ELR (cell line): ENCODE measurements at regions not wholly inside any gene's neighbourhood (a gene's known extent, or its start where the extent isn't known, plus 50 kb on each side); places are given as distances from the start of the nearest gene placed in this dataset.
"Not testable (repeated sequence)": the region's sequence is repeated elsewhere in the genome, so short reads cannot be mapped to it uniquely, and the experiment has no call there.

Source experiments
- DNase-seq: peaks from one replicate; pipeline ENCODE4 v3.0.0-alpha.2; 2015; ENCODE audit warnings: low read depth

- DNase-seq: peak; percentile 86
These were observed 131.4 kb upstream of the ODAD2 start for GRCh38 chr10:28130267-28130666.

GRCh38 chr10:28127881-28128280 is 129.0 kb upstream of the ODAD2 start:
- peak; percentile 24 for DNase-seq

- peak; percentile 49 for DNase-seq
These were observed 126.8 kb upstream of the ODAD2 start for GRCh38 chr10:28125701-28126100.

GRCh38 chr10:28120795-28121194 is 121.9 kb upstream of the ODAD2 start:
- no peak for DNase-seq

GRCh38 chr10:28120043-28120749 is 121.3 kb upstream of the ODAD2 start:
- DNase-seq: no peak

- DNase-seq: no peak
These were observed 120.2 kb upstream of the ODAD2 start for GRCh38 chr10:28118985-28119628.

- no peak for DNase-seq
These were observed 114.3 kb upstream of the ODAD2 start for GRCh38 chr10:28113202-28113601.

GRCh38 chr10:28111712-28112111 is 112.8 kb upstream of the ODAD2 start:
- DNase-seq: peak; percentile 73

- no peak for DNase-seq
These were observed 106.7 kb upstream of the ODAD2 start for GRCh38 chr10:28105561-28105960.

GRCh38 chr10:28097633-28098032 is 98.8 kb upstream of the ODAD2 start:
- DNase-seq: no peak

- DNase-seq: peak; percentile 23
These were observed 97.0 kb upstream of the ODAD2 start for GRCh38 chr10:28095791-28096378.

- DNase-seq: no peak
These were observed 95.2 kb upstream of the ODAD2 start for GRCh38 chr10:28094121-28094520.

GRCh38 chr10:28091913-28092312 is 93.0 kb upstream of the ODAD2 start:
- peak; percentile 43 for DNase-seq

- DNase-seq: no peak
These were observed 91.6 kb upstream of the ODAD2 start for GRCh38 chr10:28090506-28090905.

GRCh38 chr10:28089467-28089866 is 90.6 kb upstream of the ODAD2 start:
- peak; percentile 93 for DNase-seq

- DNase-seq: peak; percentile 85
These were observed 88.9 kb upstream of the ODAD2 start for GRCh38 chr10:28087661-28088351.

- DNase-seq: not testable (repeated sequence)
These were observed 86.9 kb upstream of the ODAD2 start for GRCh38 chr10:28085760-28086159.

- no peak for DNase-seq
These were observed 84.0 kb upstream of the ODAD2 start for GRCh38 chr10:28082885-28083284.

GRCh38 chr10:28082316-28082715 is 83.4 kb upstream of the ODAD2 start:
- DNase-seq: peak; percentile 45

GRCh38 chr10:28077889-28078288 is 79.0 kb upstream of the ODAD2 start:
- peak; percentile 84 for DNase-seq

- DNase-seq: no peak
These were observed 76.5 kb upstream of the ODAD2 start for GRCh38 chr10:28075424-28075823.

GRCh38 chr10:28072573-28072972 is 73.7 kb upstream of the ODAD2 start:
- peak; percentile 81 for DNase-seq
